ENCODE measurements at regions not wholly inside any gene's neighbourhood (a gene's known extent, or its start where the extent isn't known, plus 50 kb on each side); places are given as distances from the start of the nearest gene placed in this dataset.

GRCh38 chr5:125510651-125511050 lies 764.2 kb upstream of the ZNF608 start:
- no peak overlapping the region for H3K27ac ChIP-seq (replicated peaks in 1 of 4)
- DNase-seq (ENCODE audit: extremely low spot score), result no peak
- H3K27me3 ChIP-seq, result no peaks in the 10 kb centered on the region
- no peaks in the 10 kb centered on the region for H3K36me3 ChIP-seq
- intact Hi-C loops (cut with DNase I), result no loop called here
- H3K4me1 ChIP-seq, result no peaks in the 10 kb centered on the region
- H3K9me3 ChIP-seq, result no peaks in the 10 kb centered on the region
- TF ChIP-seq CTCF (IDR thresholded peaks at IDR 0.05), result no peak
- TF ChIP-seq POLR2A (IDR thresholded peaks at IDR 0.05; ENCODE audit: low read depth), result no peak
- no peak for TF ChIP-seq EP300 (IDR thresholded peaks at IDR 0.05)
- no peak for TF ChIP-seq POLR2AphosphoS5 (IDR thresholded peaks at IDR 0.05)
- H3K4me3 ChIP-seq, result no peak overlapping the region

DNA sequence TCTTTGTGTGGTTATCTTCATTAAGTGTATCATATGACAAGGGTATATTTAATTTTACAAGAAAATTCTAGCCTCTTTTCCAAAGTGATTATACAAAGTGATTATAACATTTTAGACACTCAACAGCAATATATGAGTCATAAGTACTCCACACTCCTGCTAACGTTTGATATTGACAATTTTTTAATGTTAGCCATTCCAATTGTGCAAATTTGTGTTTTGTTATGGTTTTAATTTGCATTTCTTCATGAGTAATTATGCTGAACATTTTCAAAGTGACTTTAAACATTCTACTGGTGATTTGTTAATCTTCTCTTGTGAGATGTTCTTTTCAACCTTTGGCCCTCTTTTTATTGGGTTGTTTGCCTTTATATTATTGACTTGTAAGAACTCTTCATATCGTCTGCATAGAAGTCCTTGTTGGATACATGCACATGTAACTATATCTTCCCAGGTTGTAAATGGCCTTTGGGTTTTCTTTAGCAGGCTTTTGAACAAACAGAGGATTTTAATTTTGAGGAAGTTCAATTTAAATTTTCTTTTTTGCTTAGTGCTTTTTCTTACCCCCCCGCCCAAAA lies 771.6 kb upstream of the ZNF608 start:
- intact Hi-C loops (cut with DNase I), result no loop called here
- no peaks in the 10 kb centered on the region for H3K4me1 ChIP-seq
- DNase-seq (ENCODE audit: extremely low spot score), result no peak
- 84% methylated on average over 3 of the region's 3 CpGs for WGBS
- TF ChIP-seq EP300 (IDR thresholded peaks at IDR 0.05) (no peak), POLR2A (IDR thresholded peaks at IDR 0.05; ENCODE audit: low read depth) (no peak), CTCF (IDR thresholded peaks at IDR 0.05) (no peak), POLR2AphosphoS5 (IDR thresholded peaks at IDR 0.05) (no peak)
- no peaks in the 10 kb centered on the region for H3K36me3 ChIP-seq
- H3K9me3 ChIP-seq, result no peaks in the 10 kb centered on the region
- H3K27me3 ChIP-seq, result no peaks in the 10 kb centered on the region
- no peak overlapping the region for H3K4me3 ChIP-seq
- no peak overlapping the region for H3K27ac ChIP-seq (replicated peaks in 1 of 4)

DNA sequence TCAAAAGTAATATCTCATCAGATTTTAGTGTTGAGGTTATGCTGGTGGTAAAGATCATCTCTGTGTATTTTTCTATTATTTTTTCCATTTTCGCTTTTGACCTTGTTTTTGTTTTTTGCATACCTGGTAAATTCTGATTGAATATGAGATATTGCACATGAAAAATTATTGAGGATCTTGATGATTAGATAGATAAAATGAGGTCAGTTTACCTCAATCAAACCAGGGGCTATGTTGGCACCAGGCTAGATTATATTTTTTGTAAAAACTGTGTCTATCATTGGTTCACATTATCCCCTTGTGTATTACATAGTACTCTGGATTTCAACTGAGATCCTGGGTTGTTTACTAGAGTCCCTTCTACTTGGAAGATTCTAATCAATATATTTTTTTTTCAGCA lies 774.9 kb upstream of the ZNF608 start:
- Histone ChIP-seq H3K27me3 (no peaks in the 10 kb centered on the region), H3K4me3 (no peak overlapping the region), H3K27ac (replicated peaks in 1 of 4) (no peak overlapping the region), H3K36me3 (no peaks in the 10 kb centered on the region), H3K9me3 (no peaks in the 10 kb centered on the region), H3K4me1 (peaks cover 0 to 2% (median 0%) of the 10 kb centered on the region in 4 donors)
- DNase-seq (ENCODE audit: extremely low spot score), result no peak
- intact Hi-C loops (cut with DNase I), result no loop called here
- 44% methylated on average over 1 of the region's 1 CpG for WGBS
- TF ChIP-seq POLR2A (IDR thresholded peaks at IDR 0.05; ENCODE audit: low read depth) (no peak), POLR2AphosphoS5 (IDR thresholded peaks at IDR 0.05) (no peak), EP300 (IDR thresholded peaks at IDR 0.05) (no peak), CTCF (IDR thresholded peaks at IDR 0.05) (no peak)

GRCh38 chr5:125525356-125525755 lies 778.9 kb upstream of the ZNF608 start:
- Histone ChIP-seq H3K9me3 (no peaks in the 10 kb centered on the region), H3K27ac (replicated peaks in 1 of 4) (no peak overlapping the region), H3K36me3 (no peaks in the 10 kb centered on the region), H3K4me3 (no peak overlapping the region), H3K4me1 (peaks cover 0 to 12% (median 2%) of the 10 kb centered on the region in 4 donors), H3K27me3 (no peaks in the 10 kb centered on the region)
- WGBS, result 70% methylated on average over 4 of the region's 4 CpGs
- TF ChIP-seq POLR2A (IDR thresholded peaks at IDR 0.05; ENCODE audit: low read depth), result no peak
- no peak for TF ChIP-seq POLR2AphosphoS5 (IDR thresholded peaks at IDR 0.05)
- TF ChIP-seq CTCF (IDR thresholded peaks at IDR 0.05), result no peak
- no peak for TF ChIP-seq EP300 (IDR thresholded peaks at IDR 0.05)
- DNase-seq (ENCODE audit: extremely low spot score), result no peak
- intact Hi-C loops (cut with DNase I), result no loop called here

DNA sequence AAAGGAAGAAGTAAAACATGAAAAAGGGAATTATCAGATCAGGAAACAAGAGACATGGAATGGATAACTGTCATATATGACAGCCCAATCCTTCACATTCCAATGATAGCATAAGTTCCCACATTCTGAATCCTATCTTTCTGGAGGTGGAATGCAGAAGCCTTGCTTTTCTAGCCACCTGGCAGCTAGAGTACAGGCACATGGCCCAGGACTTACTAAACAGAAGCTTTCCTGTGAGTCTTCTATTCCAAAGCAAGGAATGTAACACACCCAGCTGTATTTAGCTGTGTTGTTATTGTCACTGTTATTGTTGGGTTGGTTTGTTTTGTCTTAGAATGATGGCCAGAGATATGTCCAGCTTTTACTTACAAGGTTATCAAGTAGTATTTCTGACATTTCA lies 780.5 kb upstream of the ZNF608 start:
- no peak for DNase-seq (ENCODE audit: extremely low spot score)
- Histone ChIP-seq H3K27ac (replicated peaks in 1 of 4) (no peak overlapping the region), H3K9me3 (no peaks in the 10 kb centered on the region), H3K36me3 (no peaks in the 10 kb centered on the region), H3K4me1 (peaks cover 0 to 12% (median 2%) of the 10 kb centered on the region in 4 donors), H3K27me3 (no peaks in the 10 kb centered on the region), H3K4me3 (no peak overlapping the region)
- TF ChIP-seq POLR2A (IDR thresholded peaks at IDR 0.05; ENCODE audit: low read depth), result no peak
- TF ChIP-seq CTCF (IDR thresholded peaks at IDR 0.05), result no peak
- TF ChIP-seq EP300 (IDR thresholded peaks at IDR 0.05), result no peak
- no peak for TF ChIP-seq POLR2AphosphoS5 (IDR thresholded peaks at IDR 0.05)
- intact Hi-C loops (cut with DNase I), result no loop called here

Data from esophagus muscularis mucosa (tissue), 4 donors.